ENCODE measurements at regions not wholly inside any gene's neighbourhood (a gene's known extent, or its start where the extent isn't known, plus 50 kb on each side); places are given as distances from the start of the nearest gene placed in this dataset.

- Histone ChIP-seq H3K36me3 (ENCODE audit: control insufficient read depth, insufficient read depth, low read length) (no peaks in the 10 kb centered on the region), H3K9me3 (ENCODE audit: control insufficient read depth, low read length) (no peaks in the 10 kb centered on the region), H3K4me2 (ENCODE audit: low read length) (no peak overlapping the region), H3K9ac (no peak overlapping the region), H3K27me3 (ENCODE audit: control insufficient read depth, insufficient read depth, low read length) (no peaks in the 10 kb centered on the region), H3K4me1 (no peaks in the 10 kb centered on the region), H3K79me2 (no peaks in the 10 kb centered on the region), H3K27ac (no peak overlapping the region), H3K4me3 (ENCODE audit: low read depth, low read length) (no peak overlapping the region), H2AFZ (no peak overlapping the region)
- no peak for TF ChIP-seq CTCF (IDR thresholded peaks at IDR 0.05)
Measured at GRCh38 chr4:20358110-20358509, 106.4 kb downstream of the SLIT2 start.

- H3K9me3 ChIP-seq (ENCODE audit: control insufficient read depth, low read length), result no peaks in the 10 kb centered on the region
- H2AFZ ChIP-seq, result no peak overlapping the region
- no peaks in the 10 kb centered on the region for H3K27me3 ChIP-seq (ENCODE audit: control insufficient read depth, insufficient read depth, low read length)
- H3K79me2 ChIP-seq, result no peaks in the 10 kb centered on the region
- no peaks in the 10 kb centered on the region for H3K4me1 ChIP-seq
- H3K27ac ChIP-seq, result no peak overlapping the region
- TF ChIP-seq CTCF (IDR thresholded peaks at IDR 0.05), result no peak
- no peak overlapping the region for H3K4me2 ChIP-seq (ENCODE audit: low read length)
- no peak overlapping the region for H3K4me3 ChIP-seq (ENCODE audit: low read depth, low read length)
- no peaks in the 10 kb centered on the region for H3K36me3 ChIP-seq (ENCODE audit: control insufficient read depth, insufficient read depth, low read length)
- no peak overlapping the region for H3K9ac ChIP-seq
Measured at GRCh38 chr4:20359692-20360091, 108.0 kb downstream of the SLIT2 start.

- TF ChIP-seq CTCF (IDR thresholded peaks at IDR 0.05), result no peak
- Histone ChIP-seq H2AFZ (no peak overlapping the region), H3K4me2 (ENCODE audit: low read length) (no peak overlapping the region), H3K9ac (no peak overlapping the region), H3K79me2 (no peaks in the 10 kb centered on the region), H3K9me3 (ENCODE audit: control insufficient read depth, low read length) (no peaks in the 10 kb centered on the region), H3K4me1 (no peaks in the 10 kb centered on the region), H3K4me3 (ENCODE audit: low read depth, low read length) (no peak overlapping the region), H3K36me3 (ENCODE audit: control insufficient read depth, insufficient read depth, low read length) (no peaks in the 10 kb centered on the region), H3K27ac (no peak overlapping the region), H3K27me3 (ENCODE audit: control insufficient read depth, insufficient read depth, low read length) (no peaks in the 10 kb centered on the region)
Measured at GRCh38 chr4:20362148-20362547, 110.4 kb downstream of the SLIT2 start.

- Histone ChIP-seq H3K27me3 (ENCODE audit: control insufficient read depth, insufficient read depth, low read length) (no peaks in the 10 kb centered on the region), H3K36me3 (ENCODE audit: control insufficient read depth, insufficient read depth, low read length) (no peaks in the 10 kb centered on the region), H3K4me1 (no peaks in the 10 kb centered on the region), H3K27ac (no peak overlapping the region), H3K9ac (no peak overlapping the region), H2AFZ (no peak overlapping the region), H3K4me2 (ENCODE audit: low read length) (no peak overlapping the region), H3K4me3 (ENCODE audit: low read depth, low read length) (no peak overlapping the region), H3K9me3 (ENCODE audit: control insufficient read depth, low read length) (no peaks in the 10 kb centered on the region), H3K79me2 (no peaks in the 10 kb centered on the region)
- TF ChIP-seq CTCF (IDR thresholded peaks at IDR 0.05), result no peak
Measured at GRCh38 chr4:20364969-20365368, 113.3 kb downstream of the SLIT2 start.

GRCh38 chr4:20367446-20367845, 115.7 kb downstream of the SLIT2 start:
- H3K79me2 ChIP-seq, result no peaks in the 10 kb centered on the region
- TF ChIP-seq CTCF (IDR thresholded peaks at IDR 0.05), result no peak
- no peak overlapping the region for H2AFZ ChIP-seq
- no peak overlapping the region for H3K4me3 ChIP-seq (ENCODE audit: low read depth, low read length)
- H3K36me3 ChIP-seq (ENCODE audit: control insufficient read depth, insufficient read depth, low read length), result no peaks in the 10 kb centered on the region
- no peaks in the 10 kb centered on the region for H3K27me3 ChIP-seq (ENCODE audit: control insufficient read depth, insufficient read depth, low read length)
- no peaks in the 10 kb centered on the region for H3K4me1 ChIP-seq
- no peak overlapping the region for H3K9ac ChIP-seq
- no peak overlapping the region for H3K4me2 ChIP-seq (ENCODE audit: low read length)
- H3K27ac ChIP-seq, result no peak overlapping the region
- H3K9me3 ChIP-seq (ENCODE audit: control insufficient read depth, low read length), result no peaks in the 10 kb centered on the region

Data from parathyroid adenoma (tissue), 2 donors.